WTC11 (cell line): ENCODE measurements at regions not wholly inside any gene's neighbourhood (a gene's known extent, or its start where the extent isn't known, plus 50 kb on each side); places are given as distances from the start of the nearest gene placed in this dataset.

Source experiments
- ATAC-seq: fragments of 200-7000 bp; cut with Tn5 transposase; 2 replicates; pipeline ENCODE4 v1.10.0; 2021; ENCODE audit warnings: mild to moderate bottlenecking, moderate library complexity
- CTCF ChIA-PET: fragments of 300-600 bp; sonication (Branson Sonifier 250); formaldehyde crosslinking; loops from one replicate; lab custom pipeline; 2021; ENCODE audit warnings: antibody characterized with exemption; lab: Charles Lee
- POLR2A ChIA-PET: fragments of 350-600 bp; sonication (Branson Sonifier 250); formaldehyde crosslinking; loops from one replicate; lab custom pipeline; 2021; ENCODE audit warnings: antibody characterized with exemption; lab: Charles Lee
- DNase-seq: peaks from one replicate; pipeline ENCODE4 v3.0.0; 2021; ENCODE audit warnings: low spot score
- H3K27ac Mint-ChIP-seq: 2 replicates; pipeline ENCODE4 v1.8.0; 2021; ENCODE audit warnings: mixed read lengths
- H3K27me3 Mint-ChIP-seq: 2 replicates; pipeline ENCODE4 v1.8.0; 2021; ENCODE audit warnings: low read depth, mild to moderate bottlenecking, moderate library complexity, mixed read lengths
- H3K36me3 Mint-ChIP-seq: 2 replicates; pipeline ENCODE4 v1.8.0; 2021; ENCODE audit warnings: mixed read lengths
- H3K4me1 Mint-ChIP-seq: 2 replicates; pipeline ENCODE4 v1.8.0; 2022; ENCODE audit warnings: mixed read lengths
- H3K4me3 Mint-ChIP-seq: 2 replicates; pipeline ENCODE4 v1.8.0; 2021; ENCODE audit warnings: mild to moderate bottlenecking, moderate library complexity, mixed read lengths
- H3K9me3 Mint-ChIP-seq: 2 replicates; pipeline ENCODE4 v1.8.0; 2021; ENCODE audit warnings: mixed read lengths
- CREM ChIP-seq: sonication (generic); formaldehyde crosslinking; IDR thresholded peaks from 2 replicates; pipeline ENCODE4 v1.8.1; 2022; ENCODE audit warnings: mild to moderate bottlenecking, missing genetic modification reagents, moderate library complexity
- EMX1 ChIP-seq: fragments of 250-450 bp; sonication (Bioruptor Pico); IDR thresholded peaks from 2 replicates; pipeline ENCODE4 v1.8.0; 2021; ENCODE audit warnings: mild to moderate bottlenecking
- ESRRA ChIP-seq: sonication (generic); formaldehyde crosslinking; IDR thresholded peaks from 2 replicates; pipeline ENCODE4 v1.8.1; 2022; ENCODE audit warnings: mild to moderate bottlenecking, missing genetic modification reagents, borderline replicate concordance
- FOXK1 ChIP-seq: sonication (generic); formaldehyde crosslinking; IDR thresholded peaks from 2 replicates; pipeline ENCODE4 v1.8.0; 2022; ENCODE audit warnings: mild to moderate bottlenecking, moderate library complexity, missing genetic modification reagents
- IRF2 ChIP-seq: sonication (generic); formaldehyde crosslinking; IDR thresholded peaks from 2 replicates; pipeline ENCODE4 v1.8.0; 2022; ENCODE audit warnings: low read depth, missing genetic modification reagents, borderline replicate concordance
- JUN ChIP-seq: sonication (generic); formaldehyde crosslinking; IDR thresholded peaks from 2 replicates; pipeline ENCODE4 v1.8.0; 2023; ENCODE audit warnings: mild to moderate bottlenecking, missing genetic modification reagents
- OVOL2 ChIP-seq: fragments of 250-450 bp; sonication (Bioruptor Pico); IDR thresholded peaks from 2 replicates; pipeline ENCODE4 v1.9.0; 2021; ENCODE audit warnings: mild to moderate bottlenecking, borderline replicate concordance
- SMAD3 ChIP-seq: sonication (generic); formaldehyde crosslinking; IDR thresholded peaks from 2 replicates; pipeline ENCODE4 v1.8.0; 2022; ENCODE audit warnings: missing genetic modification reagents, mild to moderate bottlenecking, borderline replicate concordance
- SOX15 ChIP-seq: fragments of 250-450 bp; sonication (Bioruptor Pico); IDR thresholded peaks from 2 replicates; pipeline ENCODE4 v1.9.0; 2021; ENCODE audit warnings: mild to moderate bottlenecking
- SP1 ChIP-seq: sonication (generic); formaldehyde crosslinking; conservative IDR thresholded peaks from 2 replicates; pipeline ENCODE4 v1.8.1; 2022; ENCODE audit warnings: missing genetic modification reagents
- TP53 ChIP-seq: sonication (generic); formaldehyde crosslinking; IDR thresholded peaks from 2 replicates; pipeline ENCODE4 v1.8.1; 2023; ENCODE audit warnings: mild to moderate bottlenecking, missing genetic modification reagents
- ZBTB21 ChIP-seq: sonication (generic); formaldehyde crosslinking; IDR thresholded peaks from 2 replicates; pipeline ENCODE4 v1.8.1; 2023; ENCODE audit warnings: mild to moderate bottlenecking, missing genetic modification reagents, borderline replicate concordance
- ZNF121 ChIP-seq: sonication (generic); formaldehyde crosslinking; IDR thresholded peaks from 2 replicates; pipeline ENCODE4 v1.8.0; 2023; ENCODE audit warnings: missing genetic modification reagents
- ZNF219 ChIP-seq: sonication (generic); formaldehyde crosslinking; IDR thresholded peaks from 2 replicates; pipeline ENCODE4 v1.8.0; 2023; ENCODE audit warnings: missing genetic modification reagents, mild to moderate bottlenecking, borderline replicate concordance
- ZNF671 ChIP-seq: fragments of 250-450 bp; sonication (Bioruptor Pico); IDR thresholded peaks from 2 replicates; pipeline ENCODE4 v1.8.0; 2021; ENCODE audit warnings: mild to moderate bottlenecking
- TF ChIP-seq, protein P1 (sequence below): fragments of 250-450 bp; sonication (Bioruptor Pico); IDR thresholded peaks from 2 replicates; pipeline ENCODE4 v1.9.0; 2021; ENCODE audit warnings: mild to moderate bottlenecking
- TF ChIP-seq, protein P2 (sequence below): sonication (generic); formaldehyde crosslinking; IDR thresholded peaks from 2 replicates; pipeline ENCODE4 v1.8.1; 2022; ENCODE audit warnings: mild to moderate bottlenecking, moderate library complexity, missing genetic modification reagents
- TF ChIP-seq, protein P3 (sequence below): fragments of 250-450 bp; sonication (Bioruptor Pico); IDR thresholded peaks from 2 replicates; pipeline ENCODE4 v1.9.0; 2021; ENCODE audit warnings: mild to moderate bottlenecking
- TF ChIP-seq, protein P4 (sequence below): sonication (generic); formaldehyde crosslinking; IDR thresholded peaks from 2 replicates; pipeline ENCODE4 v1.8.1; 2023; ENCODE audit warnings: mild to moderate bottlenecking, missing genetic modification reagents
- TF ChIP-seq, protein P5 (sequence below): sonication (generic); formaldehyde crosslinking; IDR thresholded peaks from 2 replicates; pipeline ENCODE4 v1.8.1; 2022; ENCODE audit warnings: mild to moderate bottlenecking, missing genetic modification reagents, moderate library complexity, borderline replicate concordance
- TF ChIP-seq, protein P6 (sequence below): sonication (generic); formaldehyde crosslinking; IDR thresholded peaks from 2 replicates; pipeline ENCODE4 v1.8.1; 2023; ENCODE audit warnings: mild to moderate bottlenecking, missing genetic modification reagents, moderate library complexity
- TF ChIP-seq, protein P7 (sequence below): sonication (generic); formaldehyde crosslinking; IDR thresholded peaks from 2 replicates; pipeline ENCODE4 v1.8.0; 2023; ENCODE audit warnings: missing genetic modification reagents
- TF ChIP-seq, protein P8 (sequence below): sonication (generic); formaldehyde crosslinking; IDR thresholded peaks from 2 replicates; pipeline ENCODE4 v1.8.1; 2022; ENCODE audit warnings: low read depth, mild to moderate bottlenecking, moderate library complexity, missing genetic modification reagents, borderline replicate concordance
- TF ChIP-seq, protein P9 (sequence below): sonication (generic); formaldehyde crosslinking; IDR thresholded peaks from 2 replicates; pipeline ENCODE4 v1.8.0; 2022; ENCODE audit warnings: mild to moderate bottlenecking, missing genetic modification reagents

DNA sequence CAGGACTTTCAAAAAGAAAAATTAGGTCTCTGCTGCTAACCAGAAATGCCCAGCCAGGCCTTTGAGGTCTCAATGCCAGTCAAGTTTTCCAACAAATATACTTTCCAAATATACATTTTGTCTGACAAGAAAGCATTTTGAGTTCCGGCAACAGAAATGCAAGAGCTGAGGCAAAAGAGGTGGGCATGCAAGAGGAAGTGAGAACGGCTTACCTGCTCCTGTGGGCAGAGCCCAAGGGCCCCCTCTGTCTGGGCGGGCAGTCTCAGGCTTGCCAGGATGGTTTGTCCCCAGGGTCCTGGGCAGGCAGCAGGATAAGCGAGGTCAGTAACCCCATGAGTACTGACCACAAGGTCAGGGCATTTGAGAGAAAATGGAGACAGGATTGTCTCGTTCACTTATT, 136.1 kb upstream of the TOPAZ1 start (continued):
- TF ChIP-seq CREM (CRISPR knock-in tag): no peak
- TF ChIP-seq SP1 (CRISPR knock-in tag): no peak
- TF ChIP-seq, protein P1, sequence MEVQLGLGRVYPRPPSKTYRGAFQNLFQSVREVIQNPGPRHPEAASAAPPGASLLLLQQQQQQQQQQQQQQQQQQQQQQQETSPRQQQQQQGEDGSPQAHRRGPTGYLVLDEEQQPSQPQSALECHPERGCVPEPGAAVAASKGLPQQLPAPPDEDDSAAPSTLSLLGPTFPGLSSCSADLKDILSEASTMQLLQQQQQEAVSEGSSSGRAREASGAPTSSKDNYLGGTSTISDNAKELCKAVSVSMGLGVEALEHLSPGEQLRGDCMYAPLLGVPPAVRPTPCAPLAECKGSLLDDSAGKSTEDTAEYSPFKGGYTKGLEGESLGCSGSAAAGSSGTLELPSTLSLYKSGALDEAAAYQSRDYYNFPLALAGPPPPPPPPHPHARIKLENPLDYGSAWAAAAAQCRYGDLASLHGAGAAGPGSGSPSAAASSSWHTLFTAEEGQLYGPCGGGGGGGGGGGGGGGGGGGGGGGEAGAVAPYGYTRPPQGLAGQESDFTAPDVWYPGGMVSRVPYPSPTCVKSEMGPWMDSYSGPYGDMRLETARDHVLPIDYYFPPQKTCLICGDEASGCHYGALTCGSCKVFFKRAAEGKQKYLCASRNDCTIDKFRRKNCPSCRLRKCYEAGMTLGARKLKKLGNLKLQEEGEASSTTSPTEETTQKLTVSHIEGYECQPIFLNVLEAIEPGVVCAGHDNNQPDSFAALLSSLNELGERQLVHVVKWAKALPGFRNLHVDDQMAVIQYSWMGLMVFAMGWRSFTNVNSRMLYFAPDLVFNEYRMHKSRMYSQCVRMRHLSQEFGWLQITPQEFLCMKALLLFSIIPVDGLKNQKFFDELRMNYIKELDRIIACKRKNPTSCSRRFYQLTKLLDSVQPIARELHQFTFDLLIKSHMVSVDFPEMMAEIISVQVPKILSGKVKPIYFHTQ (CRISPR knock-in tag): no peak
- no peak for TF ChIP-seq IRF2 (CRISPR knock-in tag)
- no peak for TF ChIP-seq ZNF121 (CRISPR knock-in tag)
- TF ChIP-seq, protein P2, sequence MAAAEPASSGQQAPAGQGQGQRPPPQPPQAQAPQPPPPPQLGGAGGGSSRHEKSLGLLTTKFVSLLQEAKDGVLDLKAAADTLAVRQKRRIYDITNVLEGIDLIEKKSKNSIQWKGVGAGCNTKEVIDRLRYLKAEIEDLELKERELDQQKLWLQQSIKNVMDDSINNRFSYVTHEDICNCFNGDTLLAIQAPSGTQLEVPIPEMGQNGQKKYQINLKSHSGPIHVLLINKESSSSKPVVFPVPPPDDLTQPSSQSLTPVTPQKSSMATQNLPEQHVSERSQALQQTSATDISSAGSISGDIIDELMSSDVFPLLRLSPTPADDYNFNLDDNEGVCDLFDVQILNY (CRISPR knock-in tag): no peak
- TF ChIP-seq, protein P3, sequence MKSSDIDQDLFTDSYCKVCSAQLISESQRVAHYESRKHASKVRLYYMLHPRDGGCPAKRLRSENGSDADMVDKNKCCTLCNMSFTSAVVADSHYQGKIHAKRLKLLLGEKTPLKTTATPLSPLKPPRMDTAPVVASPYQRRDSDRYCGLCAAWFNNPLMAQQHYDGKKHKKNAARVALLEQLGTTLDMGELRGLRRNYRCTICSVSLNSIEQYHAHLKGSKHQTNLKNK (CRISPR knock-in tag): no peak
- no peak for TF ChIP-seq TP53 (CRISPR knock-in tag)
- TF ChIP-seq ZBTB21 (CRISPR knock-in tag): no peak

DNA sequence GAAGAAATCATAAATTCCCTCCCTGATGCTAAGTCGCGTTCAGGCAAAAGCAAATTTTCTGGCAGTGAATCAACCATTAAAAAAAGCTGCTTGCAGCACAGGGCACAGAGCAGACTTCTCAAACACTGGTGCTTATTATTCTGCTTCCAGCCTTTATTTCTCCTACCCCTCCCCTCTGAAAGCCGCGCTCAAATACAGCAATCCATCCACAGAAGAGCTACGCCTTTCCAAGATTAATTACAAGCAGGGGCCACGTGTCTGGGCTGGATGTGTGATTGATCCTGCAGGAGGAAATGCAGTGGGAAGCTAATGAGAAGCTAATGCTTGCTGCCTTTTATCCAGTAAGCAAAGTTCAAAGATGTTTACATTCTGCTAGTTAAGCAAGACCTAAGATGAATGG, 134.9 kb upstream of the TOPAZ1 start:
- ATAC-seq: no peak

DNA sequence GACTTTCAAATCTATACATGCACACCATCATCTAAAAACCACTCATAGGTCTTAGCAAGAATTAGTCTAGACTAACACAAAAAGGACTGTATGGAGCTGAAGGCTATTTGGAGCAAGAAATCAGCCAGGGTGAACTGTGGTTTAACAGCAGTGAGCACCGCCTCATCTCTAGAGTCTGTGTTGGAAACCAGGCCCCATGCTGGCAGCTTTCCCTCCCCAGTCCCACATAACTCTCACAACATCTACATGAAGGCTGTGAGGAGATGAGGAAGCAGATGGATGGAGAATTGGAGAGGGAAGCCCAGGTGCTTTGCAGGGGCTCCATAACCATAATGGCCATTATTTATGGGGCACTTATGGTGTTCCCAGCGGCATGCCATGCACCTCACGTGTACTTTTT, 133.2 kb upstream of the TOPAZ1 start:
- no peak overlapping the region for H3K4me3 Mint-ChIP-seq
- ChIA-PET POLR2A (no interaction called here), CTCF (no interaction called here)
- ATAC-seq (no peak), DNase-seq (no peak)
- peaks cover 16% of the 10 kb centered on the region for H3K4me1 Mint-ChIP-seq
- no peak overlapping the region for H3K27ac Mint-ChIP-seq
- H3K27me3 Mint-ChIP-seq: no peaks in the 10 kb centered on the region
- no peaks in the 10 kb centered on the region for H3K9me3 Mint-ChIP-seq
- H3K36me3 Mint-ChIP-seq: no peaks in the 10 kb centered on the region; the same call in 1 of the 2 replicates
- TF ChIP-seq CREM (CRISPR knock-in tag) (no peak), JUN (no peak), FOXK1 (CRISPR knock-in tag) (no peak), SOX15 (no peak), ESRRA (CRISPR knock-in tag) (no peak), ZNF671 (CRISPR knock-in tag) (no peak), IRF2 (CRISPR knock-in tag) (no peak), OVOL2 (CRISPR knock-in tag) (no peak), ZNF219 (CRISPR knock-in tag) (no peak)
- TF ChIP-seq, protein P4, sequence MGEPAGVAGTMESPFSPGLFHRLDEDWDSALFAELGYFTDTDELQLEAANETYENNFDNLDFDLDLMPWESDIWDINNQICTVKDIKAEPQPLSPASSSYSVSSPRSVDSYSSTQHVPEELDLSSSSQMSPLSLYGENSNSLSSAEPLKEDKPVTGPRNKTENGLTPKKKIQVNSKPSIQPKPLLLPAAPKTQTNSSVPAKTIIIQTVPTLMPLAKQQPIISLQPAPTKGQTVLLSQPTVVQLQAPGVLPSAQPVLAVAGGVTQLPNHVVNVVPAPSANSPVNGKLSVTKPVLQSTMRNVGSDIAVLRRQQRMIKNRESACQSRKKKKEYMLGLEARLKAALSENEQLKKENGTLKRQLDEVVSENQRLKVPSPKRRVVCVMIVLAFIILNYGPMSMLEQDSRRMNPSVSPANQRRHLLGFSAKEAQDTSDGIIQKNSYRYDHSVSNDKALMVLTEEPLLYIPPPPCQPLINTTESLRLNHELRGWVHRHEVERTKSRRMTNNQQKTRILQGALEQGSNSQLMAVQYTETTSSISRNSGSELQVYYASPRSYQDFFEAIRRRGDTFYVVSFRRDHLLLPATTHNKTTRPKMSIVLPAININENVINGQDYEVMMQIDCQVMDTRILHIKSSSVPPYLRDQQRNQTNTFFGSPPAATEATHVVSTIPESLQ (CRISPR knock-in tag): no peak
- TF ChIP-seq, protein P5, sequence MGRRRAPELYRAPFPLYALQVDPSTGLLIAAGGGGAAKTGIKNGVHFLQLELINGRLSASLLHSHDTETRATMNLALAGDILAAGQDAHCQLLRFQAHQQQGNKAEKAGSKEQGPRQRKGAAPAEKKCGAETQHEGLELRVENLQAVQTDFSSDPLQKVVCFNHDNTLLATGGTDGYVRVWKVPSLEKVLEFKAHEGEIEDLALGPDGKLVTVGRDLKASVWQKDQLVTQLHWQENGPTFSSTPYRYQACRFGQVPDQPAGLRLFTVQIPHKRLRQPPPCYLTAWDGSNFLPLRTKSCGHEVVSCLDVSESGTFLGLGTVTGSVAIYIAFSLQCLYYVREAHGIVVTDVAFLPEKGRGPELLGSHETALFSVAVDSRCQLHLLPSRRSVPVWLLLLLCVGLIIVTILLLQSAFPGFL (CRISPR knock-in tag): no peak

More for the DNA sequence above, 134.9 kb upstream of the TOPAZ1 start:
- no peak overlapping the region for H3K27ac Mint-ChIP-seq
- POLR2A ChIA-PET: interaction anchor here (0.6 kb wide), 1 partner anchor 935 kb away, joined by 3 read pairs; no protein-coding TSS in a partner anchor
- no peaks in the 10 kb centered on the region for H3K27me3 Mint-ChIP-seq
- CTCF ChIA-PET: interaction anchor here (0.9 to 2.4 kb wide), 2 partner anchors 41 to 251 kb away, joined by 3 to 9 read pairs; no protein-coding TSS in a partner anchor
- TF ChIP-seq, protein P6, sequence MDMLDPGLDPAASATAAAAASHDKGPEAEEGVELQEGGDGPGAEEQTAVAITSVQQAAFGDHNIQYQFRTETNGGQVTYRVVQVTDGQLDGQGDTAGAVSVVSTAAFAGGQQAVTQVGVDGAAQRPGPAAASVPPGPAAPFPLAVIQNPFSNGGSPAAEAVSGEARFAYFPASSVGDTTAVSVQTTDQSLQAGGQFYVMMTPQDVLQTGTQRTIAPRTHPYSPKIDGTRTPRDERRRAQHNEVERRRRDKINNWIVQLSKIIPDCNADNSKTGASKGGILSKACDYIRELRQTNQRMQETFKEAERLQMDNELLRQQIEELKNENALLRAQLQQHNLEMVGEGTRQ (CRISPR knock-in tag): no peak
- TF ChIP-seq EMX1: no peak
- no peak for TF ChIP-seq SMAD3 (CRISPR knock-in tag)
- TF ChIP-seq FOXK1 (CRISPR knock-in tag): no peak
- TF ChIP-seq, protein P7, sequence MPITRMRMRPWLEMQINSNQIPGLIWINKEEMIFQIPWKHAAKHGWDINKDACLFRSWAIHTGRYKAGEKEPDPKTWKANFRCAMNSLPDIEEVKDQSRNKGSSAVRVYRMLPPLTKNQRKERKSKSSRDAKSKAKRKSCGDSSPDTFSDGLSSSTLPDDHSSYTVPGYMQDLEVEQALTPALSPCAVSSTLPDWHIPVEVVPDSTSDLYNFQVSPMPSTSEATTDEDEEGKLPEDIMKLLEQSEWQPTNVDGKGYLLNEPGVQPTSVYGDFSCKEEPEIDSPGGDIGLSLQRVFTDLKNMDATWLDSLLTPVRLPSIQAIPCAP: no peak
- no peak for TF ChIP-seq SOX15
- TF ChIP-seq, protein P8, sequence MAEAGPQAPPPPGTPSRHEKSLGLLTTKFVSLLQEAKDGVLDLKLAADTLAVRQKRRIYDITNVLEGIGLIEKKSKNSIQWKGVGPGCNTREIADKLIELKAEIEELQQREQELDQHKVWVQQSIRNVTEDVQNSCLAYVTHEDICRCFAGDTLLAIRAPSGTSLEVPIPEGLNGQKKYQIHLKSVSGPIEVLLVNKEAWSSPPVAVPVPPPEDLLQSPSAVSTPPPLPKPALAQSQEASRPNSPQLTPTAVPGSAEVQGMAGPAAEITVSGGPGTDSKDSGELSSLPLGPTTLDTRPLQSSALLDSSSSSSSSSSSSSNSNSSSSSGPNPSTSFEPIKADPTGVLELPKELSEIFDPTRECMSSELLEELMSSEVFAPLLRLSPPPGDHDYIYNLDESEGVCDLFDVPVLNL: no peak
- no peak for TF ChIP-seq IRF2 (CRISPR knock-in tag)
- TF ChIP-seq, protein P9, sequence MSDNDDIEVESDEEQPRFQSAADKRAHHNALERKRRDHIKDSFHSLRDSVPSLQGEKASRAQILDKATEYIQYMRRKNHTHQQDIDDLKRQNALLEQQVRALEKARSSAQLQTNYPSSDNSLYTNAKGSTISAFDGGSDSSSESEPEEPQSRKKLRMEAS (CRISPR knock-in tag): no peak
- no peak overlapping the region for H3K4me3 Mint-ChIP-seq
- no peaks in the 10 kb centered on the region; the same call in 1 of the 2 replicates for H3K36me3 Mint-ChIP-seq
- H3K4me1 Mint-ChIP-seq: peaks cover 16% of the 10 kb centered on the region
- H3K9me3 Mint-ChIP-seq: no peaks in the 10 kb centered on the region
- DNase-seq: no peak
